GM10266 (cell line): ENCODE measurements at regions not wholly inside any gene's neighbourhood (a gene's known extent, or its start where the extent isn't known, plus 50 kb on each side); places are given as distances from the start of the nearest gene placed in this dataset.

Experiments used
- DNase-seq: peaks from one replicate; pipeline ENCODE4 v3.0.0; 2012; ENCODE audit errors: extremely low spot score
- CTCF ChIP-seq: IDR thresholded peaks from 2 replicates; pipeline ENCODE4 v1.5.1; 2012; ENCODE audit warnings: mild to moderate bottlenecking, low read depth; ENCODE audit not compliant: control insufficient read depth, insufficient read depth; ENCODE audit errors: missing control alignments

- no peak for TF ChIP-seq CTCF
- no peak for DNase-seq
Observed at GRCh38 chr2:194320520-194320919, 1336.5 kb upstream of the SLC39A10 start.

DNA sequence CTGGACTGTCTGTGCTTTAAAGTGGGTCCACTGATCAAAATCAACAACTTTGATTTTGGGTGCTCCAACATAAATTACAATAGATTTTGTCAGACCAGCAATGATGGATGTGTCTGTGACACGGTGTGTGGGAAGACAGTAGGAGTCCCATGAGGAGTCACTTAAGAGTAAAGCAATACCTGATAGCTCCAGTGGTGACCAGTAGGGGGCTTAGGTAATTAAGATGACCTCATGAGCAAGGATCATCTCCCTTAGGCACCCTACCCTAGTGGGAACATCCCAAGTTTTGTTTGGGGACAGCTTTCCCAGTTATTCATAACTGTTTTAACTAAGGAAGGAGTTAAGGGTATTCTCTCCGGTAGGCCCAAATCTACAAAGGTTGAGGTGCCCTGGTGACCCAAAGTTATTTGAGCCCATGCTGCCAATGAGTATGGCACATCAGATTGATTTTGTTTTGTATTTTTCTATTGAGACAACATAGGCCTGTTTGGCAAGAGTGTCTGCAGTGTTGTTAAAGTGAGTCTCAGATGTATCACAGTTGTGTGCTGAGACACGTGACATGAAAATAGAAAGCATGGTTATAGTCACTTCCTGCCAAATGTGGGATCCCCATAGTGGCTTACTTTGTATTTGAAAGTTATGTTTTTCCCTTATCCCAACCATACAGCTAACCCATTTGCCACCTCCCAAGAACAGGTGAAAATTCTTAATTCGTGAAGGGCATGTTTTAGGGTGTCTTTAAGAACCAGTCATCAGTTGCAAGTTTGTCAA, 1337.6 kb upstream of the SLC39A10 start:
- TF ChIP-seq CTCF, result no peak
- no peak for DNase-seq

DNA sequence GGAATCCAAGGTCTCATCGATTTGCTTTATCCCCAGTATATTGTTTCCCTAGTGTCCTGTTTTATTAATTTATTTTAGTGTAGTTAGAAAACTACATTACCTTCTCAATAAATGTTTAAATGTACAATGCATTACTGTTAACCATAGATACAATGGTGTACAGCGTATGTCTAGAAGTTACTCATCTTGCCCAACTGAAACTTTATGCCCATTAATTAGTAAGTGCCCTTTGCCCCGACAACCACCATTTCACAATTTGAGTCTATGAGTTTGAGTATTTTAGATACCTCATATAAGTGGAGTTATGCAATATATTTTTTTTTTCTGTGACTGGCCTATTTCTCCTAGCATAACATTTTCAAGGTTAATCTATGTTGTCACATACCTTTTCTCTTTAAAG, 1343.0 kb upstream of the SLC39A10 start:
- no peak for DNase-seq
- no peak for TF ChIP-seq CTCF

DNA sequence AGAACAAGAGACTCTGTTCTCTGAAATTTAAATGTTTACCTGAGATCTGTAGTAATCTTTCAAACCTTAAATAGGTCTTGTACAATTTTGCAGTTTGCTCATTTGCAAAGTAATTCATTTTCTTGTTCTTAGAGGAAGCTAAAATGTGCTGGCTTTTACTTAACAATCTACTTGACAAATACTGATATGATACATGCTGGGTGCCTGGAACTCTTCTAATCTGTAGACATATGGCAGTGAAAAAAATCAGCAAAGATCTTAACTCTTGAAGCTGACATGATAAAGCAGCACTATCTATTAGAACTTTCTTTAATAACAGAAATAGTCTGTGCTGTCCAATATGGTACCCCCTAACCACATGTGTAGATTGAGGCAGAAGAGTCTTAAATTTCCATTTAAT, 1352.8 kb upstream of the SLC39A10 start:
- no peak for TF ChIP-seq CTCF
- no peak for DNase-seq

- no peak for TF ChIP-seq CTCF
- no peak for DNase-seq
Observed at GRCh38 chr2:194301946-194302345, 1355.1 kb upstream of the SLC39A10 start.

- no peak for TF ChIP-seq CTCF
- no peak for DNase-seq
Observed at GRCh38 chr2:194294156-194294555, 1362.9 kb upstream of the SLC39A10 start.

- TF ChIP-seq CTCF, result no peak
- no peak for DNase-seq
Observed at GRCh38 chr2:194291104-194291503, 1365.9 kb upstream of the SLC39A10 start.
